ENCODE measurements at regions not wholly inside any gene's neighbourhood (a gene's known extent, or its start where the extent isn't known, plus 50 kb on each side); places are given as distances from the start of the nearest gene placed in this dataset.

GRCh38 chr5:61783481-61783880 lies 451.4 kb downstream of the ZSWIM6 start:
- no peak for DNase-seq
- no peak overlapping the region for H3K4me3 Mint-ChIP-seq
- H3K27me3 Mint-ChIP-seq (ENCODE audit: insufficient read depth): peaks cover 1% of the 10 kb centered on the region
- no peaks in the 10 kb centered on the region for H3K27me3 ChIP-seq (ENCODE audit: control insufficient read depth, insufficient read depth, low read length, poor library complexity, severe bottlenecking)
- no peak overlapping the region for H3K27ac Mint-ChIP-seq
- no peaks in the 10 kb centered on the region for H3K4me1 ChIP-seq (ENCODE audit: control insufficient read depth, insufficient read depth, low read length)
- H3K9ac ChIP-seq (ENCODE audit: extremely low read depth, low read length, poor library complexity, severe bottlenecking): no peak overlapping the region
- no peaks in the 10 kb centered on the region for H3K36me3 Mint-ChIP-seq (ENCODE audit: low read depth)
- no peaks in the 10 kb centered on the region for H3K36me3 ChIP-seq (ENCODE audit: control insufficient read depth, insufficient read depth, low read length)
- WGBS, 2 experiments (ENCODE audit: insufficient coverage in 1 of 2, insufficient read length in 1 of 2): 83 to 100% methylated on average over 1 to 2 of the region's 2 CpGs
- no peak overlapping the region for H3K4me3 ChIP-seq (ENCODE audit: low read length)
- H3K9me3 ChIP-seq (ENCODE audit: control insufficient read depth, low read length): no peaks in the 10 kb centered on the region
- H3K27ac ChIP-seq (ENCODE audit: low read depth, low read length): no peak overlapping the region
- H3K9me3 Mint-ChIP-seq: no peaks in the 10 kb centered on the region
- TF ChIP-seq CTCF (conservative IDR thresholded peaks at IDR 0.05): no peak
- peaks cover 7% of the 10 kb centered on the region for H3K4me1 Mint-ChIP-seq

- peaks cover 7% of the 10 kb centered on the region for H3K4me1 Mint-ChIP-seq
- no peaks in the 10 kb centered on the region for H3K4me1 ChIP-seq (ENCODE audit: control insufficient read depth, insufficient read depth, low read length)
- H3K4me3 Mint-ChIP-seq: no peak overlapping the region
- H3K36me3 Mint-ChIP-seq (ENCODE audit: low read depth): no peaks in the 10 kb centered on the region
- H3K9me3 Mint-ChIP-seq: no peaks in the 10 kb centered on the region
- H3K27ac Mint-ChIP-seq: no peak overlapping the region
- DNase-seq: no peak
- no peak overlapping the region for H3K9ac ChIP-seq (ENCODE audit: extremely low read depth, low read length, poor library complexity, severe bottlenecking)
- no peak for TF ChIP-seq CTCF (conservative IDR thresholded peaks at IDR 0.05)
- no peaks in the 10 kb centered on the region for H3K36me3 ChIP-seq (ENCODE audit: control insufficient read depth, insufficient read depth, low read length)
- no peak overlapping the region for H3K27ac ChIP-seq (ENCODE audit: low read depth, low read length)
- no peaks in the 10 kb centered on the region for H3K27me3 ChIP-seq (ENCODE audit: control insufficient read depth, insufficient read depth, low read length, poor library complexity, severe bottlenecking)
- no peak overlapping the region for H3K4me3 ChIP-seq (ENCODE audit: low read length)
- H3K9me3 ChIP-seq (ENCODE audit: control insufficient read depth, low read length): no peaks in the 10 kb centered on the region
- H3K27me3 Mint-ChIP-seq (ENCODE audit: insufficient read depth): peaks cover 1% of the 10 kb centered on the region
- 90 to 100% methylated on average over 4 to 6 of the region's 6 CpGs for WGBS, 2 experiments (ENCODE audit: insufficient coverage in 1 of 2, insufficient read length in 1 of 2)
These were observed 452.3 kb downstream of the ZSWIM6 start for GRCh38 chr5:61784341-61784740.

GRCh38 chr5:61788548-61788947 lies 456.5 kb downstream of the ZSWIM6 start:
- H3K27me3 ChIP-seq (ENCODE audit: control insufficient read depth, insufficient read depth, low read length, poor library complexity, severe bottlenecking): no peaks in the 10 kb centered on the region
- DNase-seq: no peak
- H3K36me3 Mint-ChIP-seq (ENCODE audit: low read depth): no peaks in the 10 kb centered on the region
- H3K9me3 Mint-ChIP-seq: no peaks in the 10 kb centered on the region
- H3K27ac Mint-ChIP-seq: no peak overlapping the region
- 88% methylated on average over 2 of the region's 2 CpGs for WGBS, 2 experiments (ENCODE audit: insufficient coverage in 1 of 2, insufficient read length in 1 of 2)
- H3K4me3 ChIP-seq (ENCODE audit: low read length): no peak overlapping the region
- TF ChIP-seq CTCF (conservative IDR thresholded peaks at IDR 0.05): no peak
- H3K4me1 ChIP-seq (ENCODE audit: control insufficient read depth, insufficient read depth, low read length): no peaks in the 10 kb centered on the region
- H3K36me3 ChIP-seq (ENCODE audit: control insufficient read depth, insufficient read depth, low read length): no peaks in the 10 kb centered on the region
- H3K4me1 Mint-ChIP-seq: no peaks in the 10 kb centered on the region
- no peak overlapping the region for H3K4me3 Mint-ChIP-seq
- H3K27ac ChIP-seq (ENCODE audit: low read depth, low read length): no peak overlapping the region
- H3K9me3 ChIP-seq (ENCODE audit: control insufficient read depth, low read length): no peaks in the 10 kb centered on the region
- no peak overlapping the region for H3K9ac ChIP-seq (ENCODE audit: extremely low read depth, low read length, poor library complexity, severe bottlenecking)
- peaks cover 6% of the 10 kb centered on the region for H3K27me3 Mint-ChIP-seq (ENCODE audit: insufficient read depth)
